Chondrocyte (in vitro differentiated cells): ENCODE measurements at regions not wholly inside any gene's neighbourhood (a gene's known extent, or its start where the extent isn't known, plus 50 kb on each side); places are given as distances from the start of the nearest gene placed in this dataset.

ENCODE experiments used
- DNase-seq: peaks from one replicate; pipeline ENCODE4 v3.0.0; 2021; ENCODE audit warnings: mixed read lengths, low spot score
- H3K27ac Mint-ChIP-seq: one replicate; pipeline ENCODE4 v1.8.0; 2021; ENCODE audit warnings: mild to moderate bottlenecking, moderate library complexity, mixed read lengths; ENCODE audit not compliant: unreplicated experiment
- H3K27me3 Mint-ChIP-seq: 2 replicates; pipeline ENCODE4 v1.8.0; 2021; ENCODE audit warnings: low read depth, mixed read lengths
- H3K36me3 Mint-ChIP-seq: 2 replicates; pipeline ENCODE4 v1.8.0; 2021; ENCODE audit warnings: low read depth, mixed read lengths
- H3K4me1 Mint-ChIP-seq: 2 replicates; pipeline ENCODE4 v1.8.0; 2021; ENCODE audit warnings: low read depth, mild to moderate bottlenecking, mixed read lengths
- H3K4me3 Mint-ChIP-seq: one replicate; pipeline ENCODE4 v1.8.0; 2021; ENCODE audit warnings: mild to moderate bottlenecking, moderate library complexity, mixed read lengths; ENCODE audit not compliant: unreplicated experiment
- H3K9me3 Mint-ChIP-seq: 2 replicates; pipeline ENCODE4 v1.8.0; 2021; ENCODE audit warnings: low read depth, mixed read lengths
- CTCF ChIP-seq: fragments of 200-600 bp; sonication (generic); IDR thresholded peaks from 2 replicates; pipeline ENCODE4 v1.5.0; 2021; ENCODE audit warnings: antibody characterized with exemption, mild to moderate bottlenecking, moderate library complexity

- peaks cover 22% of the 10 kb centered on the region for H3K4me1 Mint-ChIP-seq
- no peak overlapping the region for H3K4me3 Mint-ChIP-seq
- no peaks in the 10 kb centered on the region for H3K9me3 Mint-ChIP-seq
- H3K27ac Mint-ChIP-seq = no peak overlapping the region
- DNase-seq = no peak
- TF ChIP-seq CTCF = no peak
- H3K36me3 Mint-ChIP-seq = no peaks in the 10 kb centered on the region
- no peaks in the 10 kb centered on the region for H3K27me3 Mint-ChIP-seq
Observed at GRCh38 chr2:12882393-12882792, 165.7 kb downstream of the TRIB2 start.

GRCh38 chr2:12883906-12884305, 167.2 kb downstream of the TRIB2 start:
- TF ChIP-seq CTCF = no peak
- Mint-ChIP-seq H3K36me3 (no peaks in the 10 kb centered on the region), H3K4me1 (peaks cover 29% of the 10 kb centered on the region), H3K9me3 (no peaks in the 10 kb centered on the region), H3K27me3 (no peaks in the 10 kb centered on the region), H3K27ac (peak overlapping the region; percentile 84), H3K4me3 (no peak overlapping the region)
- DNase-seq = no peak

GRCh38 chr2:12884713-12885282, 168.1 kb downstream of the TRIB2 start:
- Mint-ChIP-seq H3K4me1 (peaks cover 29% of the 10 kb centered on the region), H3K27ac (peak overlapping the region; percentile 57), H3K9me3 (no peaks in the 10 kb centered on the region), H3K4me3 (no peak overlapping the region), H3K27me3 (no peaks in the 10 kb centered on the region), H3K36me3 (no peaks in the 10 kb centered on the region)
- TF ChIP-seq CTCF = no peak
- DNase-seq = no peak

- Mint-ChIP-seq H3K4me1 (peaks cover 13% of the 10 kb centered on the region), H3K27ac (no peak overlapping the region), H3K9me3 (peaks cover 24% of the 10 kb centered on the region), H3K4me3 (no peak overlapping the region), H3K36me3 (peaks cover 3% of the 10 kb centered on the region), H3K27me3 (no peaks in the 10 kb centered on the region)
- no peak for DNase-seq
- TF ChIP-seq CTCF = no peak
Observed at GRCh38 chr2:12890066-12890465, 173.3 kb downstream of the TRIB2 start.

- TF ChIP-seq CTCF = no peak
- peaks cover 9% of the 10 kb centered on the region for H3K4me1 Mint-ChIP-seq
- peaks cover 3% of the 10 kb centered on the region for H3K36me3 Mint-ChIP-seq
- H3K27me3 Mint-ChIP-seq = no peaks in the 10 kb centered on the region
- peaks cover 26% of the 10 kb centered on the region for H3K9me3 Mint-ChIP-seq
- H3K27ac Mint-ChIP-seq = no peak overlapping the region
- DNase-seq = no peak
- no peak overlapping the region for H3K4me3 Mint-ChIP-seq
Observed at GRCh38 chr2:12890481-12890991, 173.8 kb downstream of the TRIB2 start.
